ENCODE measurements at regions not wholly inside any gene's neighbourhood (a gene's known extent, or its start where the extent isn't known, plus 50 kb on each side); places are given as distances from the start of the nearest gene placed in this dataset.
"Not testable (repeated sequence)": the region's sequence is repeated elsewhere in the genome, so short reads cannot be mapped to it uniquely, and the experiment has no call there.

GRCh38 chr2:185274718-185275484, 463.7 kb upstream of the FSIP2 start:
- DNase-seq = no peak

- DNase-seq = not testable (repeated sequence)
These were observed 462.6 kb upstream of the FSIP2 start for GRCh38 chr2:185275979-185276378.

- DNase-seq = no peak
These were observed 459.8 kb upstream of the FSIP2 start for GRCh38 chr2:185278761-185279160.

GRCh38 chr2:185279999-185280398, 458.6 kb upstream of the FSIP2 start:
- no peak for DNase-seq

GRCh38 chr2:185284696-185285095, 453.9 kb upstream of the FSIP2 start:
- DNase-seq = no peak

GRCh38 chr2:185290012-185290411, 448.6 kb upstream of the FSIP2 start:
- not testable (repeated sequence) for DNase-seq

GRCh38 chr2:185291035-185291647, 447.5 kb upstream of the FSIP2 start:
- no peak for DNase-seq

GRCh38 chr2:185299867-185300266, 438.7 kb upstream of the FSIP2 start:
- no peak for DNase-seq

- no peak for DNase-seq
These were observed 432.5 kb upstream of the FSIP2 start for GRCh38 chr2:185306119-185306518.

GRCh38 chr2:185316383-185316782, 422.2 kb upstream of the FSIP2 start:
- DNase-seq = no peak

GRCh38 chr2:185318271-185318724, 420.3 kb upstream of the FSIP2 start:
- no peak for DNase-seq

- no peak for DNase-seq
These were observed 402.7 kb upstream of the FSIP2 start for GRCh38 chr2:185335879-185336278.

GRCh38 chr2:185337033-185337432, 401.6 kb upstream of the FSIP2 start:
- no peak for DNase-seq

GRCh38 chr2:185338104-185338503, 400.5 kb upstream of the FSIP2 start:
- no peak for DNase-seq

GRCh38 chr2:185347445-185347844, 391.2 kb upstream of the FSIP2 start:
- DNase-seq = no peak

- DNase-seq = no peak
These were observed 377.8 kb upstream of the FSIP2 start for GRCh38 chr2:185360776-185361175.

- DNase-seq = no peak
These were observed 366.4 kb upstream of the FSIP2 start for GRCh38 chr2:185372188-185372587.

- DNase-seq = no peak
These were observed 365.4 kb upstream of the FSIP2 start for GRCh38 chr2:185373229-185373628.

GRCh38 chr2:185374878-185375277, 363.7 kb upstream of the FSIP2 start:
- DNase-seq = no peak

- no peak for DNase-seq
These were observed 362.9 kb upstream of the FSIP2 start for GRCh38 chr2:185375731-185376130.

GRCh38 chr2:185381631-185382030, 357.0 kb upstream of the FSIP2 start:
- no peak for DNase-seq

GRCh38 chr2:185384822-185385560, 353.6 kb upstream of the FSIP2 start:
- no peak for DNase-seq

- DNase-seq = no peak
These were observed 350.4 kb upstream of the FSIP2 start for GRCh38 chr2:185388226-185388625.

- no peak for DNase-seq
These were observed 347.1 kb upstream of the FSIP2 start for GRCh38 chr2:185391543-185391942.

Measured in stimulated activated naive CD4-positive, alpha-beta T cell (primary cell).